Astrocyte (in vitro differentiated cells and primary cell): ENCODE measurements at regions not wholly inside any gene's neighbourhood (a gene's known extent, or its start where the extent isn't known, plus 50 kb on each side); places are given as distances from the start of the nearest gene placed in this dataset.

Source experiments
- CTCF ChIP-seq: IDR thresholded peaks from 2 replicates; pipeline ENCODE4 v1.5.1; 2011; ENCODE audit warnings: low read depth, mild to moderate bottlenecking, inconsistent platforms, low read length, moderate library complexity; ENCODE audit not compliant: insufficient read depth
- EZH2 ChIP-seq: IDR thresholded peaks from 2 replicates; pipeline ENCODE4 v1.6.1; 2012; ENCODE audit warnings: mild to moderate bottlenecking, low read length, inconsistent platforms; ENCODE audit not compliant: insufficient read depth

DNA sequence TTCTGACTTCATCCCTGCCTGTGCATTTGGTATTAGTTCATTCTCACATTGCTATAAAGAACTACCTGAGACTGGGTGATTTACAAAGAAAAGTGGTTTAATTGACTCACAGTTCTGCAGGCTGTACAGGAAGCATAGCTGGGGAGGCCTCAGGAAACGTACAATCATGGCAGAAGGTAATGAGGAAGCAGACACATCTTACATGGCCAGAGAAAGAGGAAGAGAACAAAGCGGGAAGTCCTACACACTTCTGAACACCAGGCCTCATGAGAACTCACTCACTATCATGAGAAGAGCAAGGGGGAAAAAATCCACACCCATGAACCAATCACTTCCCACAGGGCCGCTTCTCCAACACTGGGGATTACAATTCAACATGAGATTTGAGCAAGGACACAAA lies 303.9 kb downstream of the CBLN4 start:
- TF ChIP-seq CTCF = no peak
- no peak for TF ChIP-seq EZH2
